ENCODE measurements at regions not wholly inside any gene's neighbourhood (a gene's known extent, or its start where the extent isn't known, plus 50 kb on each side); places are given as distances from the start of the nearest gene placed in this dataset.

DNA sequence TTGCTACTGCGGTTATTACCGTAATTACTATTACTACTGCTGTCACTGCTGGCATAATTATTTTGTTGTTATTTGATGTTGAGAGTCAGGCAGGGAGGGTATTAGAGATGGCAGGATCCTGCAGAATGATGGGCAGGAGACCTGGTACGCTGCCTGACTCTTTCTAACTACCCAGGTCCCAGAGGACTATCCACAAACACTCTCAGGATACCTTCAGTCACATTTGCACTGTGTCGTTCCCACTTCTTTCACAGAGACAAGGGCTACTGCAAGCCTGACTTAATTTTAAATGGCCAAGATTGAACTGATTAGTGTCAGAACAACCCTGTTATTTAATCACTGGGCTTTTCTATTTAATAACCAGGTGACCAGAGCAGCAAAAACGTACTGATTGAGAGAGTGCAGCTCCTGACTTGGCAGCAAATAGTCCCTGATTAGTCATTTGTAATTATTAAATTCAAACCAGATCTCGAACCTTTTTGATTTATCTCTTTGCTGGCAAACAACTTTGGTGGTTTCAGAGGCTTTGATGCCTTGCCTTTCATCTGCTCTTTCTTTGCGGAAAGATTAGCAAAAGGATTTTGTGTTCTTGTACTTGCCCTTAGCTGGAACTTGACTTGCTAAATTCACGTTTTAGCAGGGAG, 88.8 kb upstream of the ARHGEF3 start:
- POLR2A ChIA-PET = interaction anchor here (0.6 kb wide), 1 partner anchor 12 kb away, joined by 5 read pairs; no protein-coding TSS in a partner anchor
- no peaks in the 10 kb centered on the region for H3K9me3 ChIP-seq (ENCODE audit: control insufficient read depth, insufficient read depth, low read depth, low read length)
- H3K36me3 ChIP-seq (ENCODE audit: control insufficient read depth, insufficient read depth, low read length) = no peaks in the 10 kb centered on the region
- no peaks in the 10 kb centered on the region for H3K27me3 ChIP-seq (ENCODE audit: control insufficient read depth, insufficient read depth, low read length)
- H3K27ac ChIP-seq (ENCODE audit: low read length) = no peak overlapping the region
- BruUV-seq (replicated peaks) = no TSS peak
- intact Hi-C loops (cut with micrococcal nuclease; ENCODE audit: unreplicated experiment) (no loop called here), in situ Hi-C loops (cut with HindIII; ENCODE audit: low pct_unique_long_range_greater_than_20kb, low sequenced_read_pairs) (no loop called here)
- H3K4me1 ChIP-seq (ENCODE audit: control insufficient read depth, insufficient read depth, low read length) = no peaks in the 10 kb centered on the region
- CTCF ChIA-PET = no interaction called here
- TF ChIP-seq SIN3A (IDR thresholded peaks at IDR 0.05; ENCODE audit: borderline replicate concordance, insufficient read depth, low read depth, low read length) (no peak), POLR2AphosphoS5 (IDR thresholded peaks at IDR 0.05; ENCODE audit: low read depth, low read length) (no peak), TCF7L2 (IDR thresholded peaks at IDR 0.05; ENCODE audit: low read depth, low read length) (no peak)
- TF ChIP-seq, protein P1, sequence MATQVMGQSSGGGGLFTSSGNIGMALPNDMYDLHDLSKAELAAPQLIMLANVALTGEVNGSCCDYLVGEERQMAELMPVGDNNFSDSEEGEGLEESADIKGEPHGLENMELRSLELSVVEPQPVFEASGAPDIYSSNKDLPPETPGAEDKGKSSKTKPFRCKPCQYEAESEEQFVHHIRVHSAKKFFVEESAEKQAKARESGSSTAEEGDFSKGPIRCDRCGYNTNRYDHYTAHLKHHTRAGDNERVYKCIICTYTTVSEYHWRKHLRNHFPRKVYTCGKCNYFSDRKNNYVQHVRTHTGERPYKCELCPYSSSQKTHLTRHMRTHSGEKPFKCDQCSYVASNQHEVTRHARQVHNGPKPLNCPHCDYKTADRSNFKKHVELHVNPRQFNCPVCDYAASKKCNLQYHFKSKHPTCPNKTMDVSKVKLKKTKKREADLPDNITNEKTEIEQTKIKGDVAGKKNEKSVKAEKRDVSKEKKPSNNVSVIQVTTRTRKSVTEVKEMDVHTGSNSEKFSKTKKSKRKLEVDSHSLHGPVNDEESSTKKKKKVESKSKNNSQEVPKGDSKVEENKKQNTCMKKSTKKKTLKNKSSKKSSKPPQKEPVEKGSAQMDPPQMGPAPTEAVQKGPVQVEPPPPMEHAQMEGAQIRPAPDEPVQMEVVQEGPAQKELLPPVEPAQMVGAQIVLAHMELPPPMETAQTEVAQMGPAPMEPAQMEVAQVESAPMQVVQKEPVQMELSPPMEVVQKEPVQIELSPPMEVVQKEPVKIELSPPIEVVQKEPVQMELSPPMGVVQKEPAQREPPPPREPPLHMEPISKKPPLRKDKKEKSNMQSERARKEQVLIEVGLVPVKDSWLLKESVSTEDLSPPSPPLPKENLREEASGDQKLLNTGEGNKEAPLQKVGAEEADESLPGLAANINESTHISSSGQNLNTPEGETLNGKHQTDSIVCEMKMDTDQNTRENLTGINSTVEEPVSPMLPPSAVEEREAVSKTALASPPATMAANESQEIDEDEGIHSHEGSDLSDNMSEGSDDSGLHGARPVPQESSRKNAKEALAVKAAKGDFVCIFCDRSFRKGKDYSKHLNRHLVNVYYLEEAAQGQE (IDR thresholded peaks at IDR 0.05; ENCODE audit: insufficient read depth in 1 of 2, low read depth in 2 of 2, low read length in 1 of 2) = no peak
- TF ChIP-seq, protein P2, sequence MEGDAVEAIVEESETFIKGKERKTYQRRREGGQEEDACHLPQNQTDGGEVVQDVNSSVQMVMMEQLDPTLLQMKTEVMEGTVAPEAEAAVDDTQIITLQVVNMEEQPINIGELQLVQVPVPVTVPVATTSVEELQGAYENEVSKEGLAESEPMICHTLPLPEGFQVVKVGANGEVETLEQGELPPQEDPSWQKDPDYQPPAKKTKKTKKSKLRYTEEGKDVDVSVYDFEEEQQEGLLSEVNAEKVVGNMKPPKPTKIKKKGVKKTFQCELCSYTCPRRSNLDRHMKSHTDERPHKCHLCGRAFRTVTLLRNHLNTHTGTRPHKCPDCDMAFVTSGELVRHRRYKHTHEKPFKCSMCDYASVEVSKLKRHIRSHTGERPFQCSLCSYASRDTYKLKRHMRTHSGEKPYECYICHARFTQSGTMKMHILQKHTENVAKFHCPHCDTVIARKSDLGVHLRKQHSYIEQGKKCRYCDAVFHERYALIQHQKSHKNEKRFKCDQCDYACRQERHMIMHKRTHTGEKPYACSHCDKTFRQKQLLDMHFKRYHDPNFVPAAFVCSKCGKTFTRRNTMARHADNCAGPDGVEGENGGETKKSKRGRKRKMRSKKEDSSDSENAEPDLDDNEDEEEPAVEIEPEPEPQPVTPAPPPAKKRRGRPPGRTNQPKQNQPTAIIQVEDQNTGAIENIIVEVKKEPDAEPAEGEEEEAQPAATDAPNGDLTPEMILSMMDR (IDR thresholded peaks at IDR 0.05) = no peak
- ATAC-seq (no peak), DNase-seq (ENCODE audit: low read depth, low spot score) (no peak)
- H3K4me3 ChIP-seq (ENCODE audit: low read depth in 2 of 2, low read length in 2 of 2) = no peak overlapping the region

DNA sequence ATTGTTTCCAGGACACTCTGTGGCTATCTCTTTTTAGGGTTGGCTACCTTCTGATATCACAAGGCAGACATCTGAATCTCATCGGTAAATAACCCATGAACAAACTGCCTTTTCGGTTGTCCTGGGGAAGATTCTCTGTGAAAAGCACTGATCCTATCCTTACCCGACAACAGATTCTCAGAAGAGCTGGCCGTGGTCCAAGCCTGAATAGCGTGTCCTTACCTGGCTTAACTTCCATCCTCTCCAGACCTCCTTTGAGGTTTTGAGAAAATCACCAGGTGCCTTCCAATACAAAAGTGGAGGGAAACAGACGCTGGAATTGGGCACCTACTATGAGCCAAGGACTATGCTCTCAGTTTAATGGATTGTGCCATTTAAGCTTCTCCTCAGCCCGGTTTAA, 87.4 kb upstream of the ARHGEF3 start:
- DNase-seq (ENCODE audit: low read depth, low spot score) (no peak), ATAC-seq (no peak)
- POLR2A ChIA-PET = no interaction called here
- H3K36me3 ChIP-seq (ENCODE audit: control insufficient read depth, insufficient read depth, low read length) = no peaks in the 10 kb centered on the region
- no peaks in the 10 kb centered on the region for H3K4me1 ChIP-seq (ENCODE audit: control insufficient read depth, insufficient read depth, low read length)
- in situ Hi-C loops (cut with HindIII; ENCODE audit: low pct_unique_long_range_greater_than_20kb, low sequenced_read_pairs) = no loop called here
- intact Hi-C loops (cut with micrococcal nuclease; ENCODE audit: unreplicated experiment) = no loop called here
- no peaks in the 10 kb centered on the region for H3K27me3 ChIP-seq (ENCODE audit: control insufficient read depth, insufficient read depth, low read length)
- no peak overlapping the region for H3K27ac ChIP-seq (ENCODE audit: low read length)
- CTCF ChIA-PET = no interaction called here
- no peak for TF ChIP-seq SIN3A (IDR thresholded peaks at IDR 0.05; ENCODE audit: borderline replicate concordance, insufficient read depth, low read depth, low read length)
- TF ChIP-seq, protein P1 (IDR thresholded peaks at IDR 0.05; ENCODE audit: insufficient read depth in 1 of 2, low read depth in 2 of 2, low read length in 1 of 2) = no peak
- TF ChIP-seq, protein P2 (IDR thresholded peaks at IDR 0.05) = no peak
- no peak for TF ChIP-seq TCF7L2 (IDR thresholded peaks at IDR 0.05; ENCODE audit: low read depth, low read length)
- TF ChIP-seq POLR2AphosphoS5 (IDR thresholded peaks at IDR 0.05; ENCODE audit: low read depth, low read length) = no peak
- no peak overlapping the region for H3K4me3 ChIP-seq (ENCODE audit: low read depth in 2 of 2, low read length in 2 of 2)
- no TSS peak for BruUV-seq (replicated peaks)
- no peaks in the 10 kb centered on the region for H3K9me3 ChIP-seq (ENCODE audit: control insufficient read depth, insufficient read depth, low read depth, low read length)
